ENCODE measurements at regions not wholly inside any gene's neighbourhood (a gene's known extent, or its start where the extent isn't known, plus 50 kb on each side); places are given as distances from the start of the nearest gene placed in this dataset.
"Not testable (repeated sequence)": the region's sequence is repeated elsewhere in the genome, so short reads cannot be mapped to it uniquely, and the experiment has no call there.

GRCh38 chr16:87153326-87153725 is 163.9 kb downstream of the C16orf95 start:
- CTCF ChIA-PET, result no interaction called here
- peaks cover 33% of the 10 kb centered on the region for H3K9me3 Mint-ChIP-seq
- no peak for TF ChIP-seq SP1 (CRISPR knock-in tag; conservative IDR thresholded peaks at IDR 0.05)
- TF ChIP-seq ZNF138 (CRISPR knock-in tag; conservative IDR thresholded peaks at IDR 0.05), result no peak
- no peak for TF ChIP-seq MAX (CRISPR knock-in tag; IDR thresholded peaks at IDR 0.05)
- TF ChIP-seq ZNF532 (CRISPR knock-in tag; IDR thresholded peaks at IDR 0.05; ENCODE audit: borderline replicate concordance), result no peak
- TF ChIP-seq TEAD4 (CRISPR knock-in tag; IDR thresholded peaks at IDR 0.05), result no peak
- TF ChIP-seq ESRRA (CRISPR knock-in tag; IDR thresholded peaks at IDR 0.05; ENCODE audit: borderline replicate concordance), result no peak
- TF ChIP-seq NR3C1 (CRISPR knock-in tag; conservative IDR thresholded peaks at IDR 0.05; ENCODE audit: low read depth), result no peak
- H3K27me3 Mint-ChIP-seq (ENCODE audit: low read depth), result peaks cover 2% of the 10 kb centered on the region; the same call in 1 of the 2 replicates
- POLR2A ChIA-PET, result no interaction called here
- ATAC-seq (no peak), DNase-seq (ENCODE audit: low spot score) (no peak)
- H3K36me3 Mint-ChIP-seq, result peaks cover 7% of the 10 kb centered on the region
- H3K27ac Mint-ChIP-seq, result no peak overlapping the region
- no peak overlapping the region for H3K4me3 Mint-ChIP-seq
- H3K4me1 Mint-ChIP-seq, result peaks cover 11% of the 10 kb centered on the region

GRCh38 chr16:87155315-87155714 is 161.9 kb downstream of the C16orf95 start:
- H3K27me3 Mint-ChIP-seq (ENCODE audit: low read depth); ATAC-seq; POLR2A ChIA-PET; H3K27ac Mint-ChIP-seq; CTCF ChIA-PET; DNase-seq (ENCODE audit: low spot score); H3K4me3 Mint-ChIP-seq; H3K36me3 Mint-ChIP-seq: not testable (repeated sequence)
- Mint-ChIP-seq H3K4me1 (peaks cover 11% of the 10 kb centered on the region), H3K9me3 (peaks cover 16% of the 10 kb centered on the region)

GRCh38 chr16:87156195-87156594 is 161.0 kb downstream of the C16orf95 start:
- DNase-seq (ENCODE audit: low spot score) (no peak), ATAC-seq (no peak)
- POLR2A ChIA-PET, result no interaction called here
- TF ChIP-seq ATF1 (CRISPR knock-in tag; IDR thresholded peaks at IDR 0.05) (no peak), NFYB (CRISPR knock-in tag; conservative IDR thresholded peaks at IDR 0.05; ENCODE audit: low read depth) (no peak), HMGA2 (CRISPR knock-in tag; IDR thresholded peaks at IDR 0.05) (no peak), ARID4B (CRISPR knock-in tag; IDR thresholded peaks at IDR 0.05; ENCODE audit: borderline replicate concordance) (no peak), ZNF423 (CRISPR knock-in tag; IDR thresholded peaks at IDR 0.05) (no peak), NR2C2 (CRISPR knock-in tag; IDR thresholded peaks at IDR 0.05) (no peak), ATF6 (CRISPR knock-in tag; IDR thresholded peaks at IDR 0.05) (no peak), CREB1 (CRISPR knock-in tag; IDR thresholded peaks at IDR 0.05) (no peak), GTF2I (CRISPR knock-in tag; conservative IDR thresholded peaks at IDR 0.05) (no peak)
- peaks cover 14% of the 10 kb centered on the region for H3K9me3 Mint-ChIP-seq
- no peaks in the 10 kb centered on the region for H3K36me3 Mint-ChIP-seq
- peaks cover 2% of the 10 kb centered on the region; the same call in 1 of the 2 replicates for H3K27me3 Mint-ChIP-seq (ENCODE audit: low read depth)
- CTCF ChIA-PET, result no interaction called here
- H3K4me3 Mint-ChIP-seq, result no peak overlapping the region
- H3K4me1 Mint-ChIP-seq, result peaks cover 4% of the 10 kb centered on the region
- H3K27ac Mint-ChIP-seq, result no peak overlapping the region
